CD8-positive, alpha-beta memory T cell (primary cell): ENCODE measurements at regions not wholly inside any gene's neighbourhood (a gene's known extent, or its start where the extent isn't known, plus 50 kb on each side); places are given as distances from the start of the nearest gene placed in this dataset.
"Not testable (repeated sequence)": the region's sequence is repeated elsewhere in the genome, so short reads cannot be mapped to it uniquely, and the experiment has no call there.

Source experiments
- CTCF ChIA-PET: fragments of 350-600 bp; sonication (Branson Sonifier 250); formaldehyde crosslinking; loops from one replicate; lab custom pipeline; 2021; ENCODE audit warnings: antibody characterized with exemption; lab: Charles Lee
- POLR2A ChIA-PET: fragments of 350-600 bp; sonication (Branson Sonifier 250); formaldehyde crosslinking; loops from one replicate; lab custom pipeline; 2021; ENCODE audit warnings: antibody characterized with exemption; lab: Charles Lee
- DNase-seq, 5 donors: peaks; one replicate each; pipeline versions ENCODE4 v3.0.0 to v3.0.0-alpha.2; 2020 to 2022; ENCODE audit warnings: mixed read lengths in 1 of 5
- H3K27ac ChIP-seq: one replicate; pipeline ENCODE4 v1.7.0; 2013; ENCODE audit warnings: low read depth, mild to moderate bottlenecking, low read length, moderate library complexity
- H3K27me3 ChIP-seq: 2 replicates; pipeline ENCODE4 v1.7.0; 2013; ENCODE audit warnings: low read length, mild to moderate bottlenecking; ENCODE audit not compliant: insufficient read depth, poor library complexity, severe bottlenecking
- H3K36me3 ChIP-seq: 2 replicates; pipeline ENCODE4 v1.7.0; 2013; ENCODE audit warnings: mild to moderate bottlenecking, low read length, moderate library complexity; ENCODE audit not compliant: insufficient read depth
- H3K4me1 ChIP-seq: 2 replicates; pipeline ENCODE4 v1.7.0; 2013; ENCODE audit warnings: mild to moderate bottlenecking, low read length, moderate library complexity; ENCODE audit not compliant: insufficient read depth
- H3K4me3 ChIP-seq: 2 replicates; pipeline ENCODE4 v1.7.0; 2013; ENCODE audit warnings: mild to moderate bottlenecking, low read length
- H3K9me3 ChIP-seq: 2 replicates; pipeline ENCODE4 v1.7.0; 2013; ENCODE audit warnings: mild to moderate bottlenecking, low read length
- H3K27ac Mint-ChIP-seq, 8 donors: one replicate each; pipeline ENCODE4 v1.8.0; 2020 to 2021; ENCODE audit warnings: mixed read lengths in 8 of 8, mild to moderate bottlenecking in 6 of 8, inconsistent platforms in 3 of 8, moderate library complexity in 3 of 8
- H3K27me3 Mint-ChIP-seq, 2 donors: one replicate each; pipeline ENCODE4 v1.8.0; 2020 to 2021; ENCODE audit warnings: mixed read lengths in 2 of 2, mild to moderate bottlenecking in 1 of 2, moderate library complexity in 1 of 2
- H3K36me3 Mint-ChIP-seq, 3 donors: one replicate each; pipeline ENCODE4 v1.8.0; 2020 to 2021; ENCODE audit warnings: mixed read lengths in 3 of 3, inconsistent platforms in 1 of 3, mild to moderate bottlenecking in 1 of 3
- H3K4me1 Mint-ChIP-seq, 3 donors: one replicate each; pipeline ENCODE4 v1.8.0; 2020 to 2021; ENCODE audit warnings: mixed read lengths in 3 of 3, inconsistent platforms in 1 of 3, mild to moderate bottlenecking in 1 of 3
- H3K4me3 Mint-ChIP-seq, 7 donors: one replicate each; pipeline ENCODE4 v1.8.0; 2020 to 2021; ENCODE audit warnings: mixed read lengths in 7 of 7, mild to moderate bottlenecking in 6 of 7, moderate library complexity in 4 of 7, inconsistent platforms in 2 of 7
- H3K9me3 Mint-ChIP-seq, 5 donors: one replicate each; pipeline ENCODE4 v1.8.0; 2020 to 2022; ENCODE audit warnings: mixed read lengths in 5 of 5, mild to moderate bottlenecking in 3 of 5, moderate library complexity in 2 of 5, inconsistent platforms in 1 of 5

- no peaks in the 10 kb centered on the region for H3K4me1 ChIP-seq
- ChIA-PET POLR2A (no interaction called here), CTCF (interaction anchor here (1.0 kb wide), 1 partner anchor 10 kb away, joined by 3 read pairs; no protein-coding TSS in a partner anchor)
- Mint-ChIP-seq H3K4me3 (no peak overlapping the region), H3K4me1 (peaks cover 0 to 4% (median 3%) of the 10 kb centered on the region in 3 donors), H3K9me3 (peaks cover 0 to 2% (median 0%) of the 10 kb centered on the region in 5 donors), H3K27me3 (no peaks in the 10 kb centered on the region), H3K27ac (no peak overlapping the region), H3K36me3 (peaks cover 4 to 11% (median 6%) of the 10 kb centered on the region in 3 donors)
- H3K9me3 ChIP-seq = no peaks in the 10 kb centered on the region
- H3K4me3 ChIP-seq = no peak overlapping the region
- no peaks in the 10 kb centered on the region for H3K36me3 ChIP-seq
- DNase-seq = no peak
- H3K27ac ChIP-seq = no peak overlapping the region
- no peaks in the 10 kb centered on the region for H3K27me3 ChIP-seq
Measured at GRCh38 chrX:124426288-124427169, 80.2 kb downstream of the SH2D1A start.

- H3K36me3 ChIP-seq = no peaks in the 10 kb centered on the region
- H3K36me3 Mint-ChIP-seq = peaks cover 0 to 2% (median 0%) of the 10 kb centered on the region in 3 donors
- H3K27me3 Mint-ChIP-seq = peaks cover 0 to 2% of the 10 kb centered on the region in 2 donors
- ChIA-PET CTCF (no interaction called here), POLR2A (no interaction called here)
- H3K9me3 ChIP-seq = no peaks in the 10 kb centered on the region
- H3K27ac Mint-ChIP-seq = no peak overlapping the region
- H3K4me3 ChIP-seq = no peak overlapping the region
- no peaks in the 10 kb centered on the region for H3K4me1 Mint-ChIP-seq
- no peak overlapping the region for H3K4me3 Mint-ChIP-seq
- H3K27me3 ChIP-seq = no peaks in the 10 kb centered on the region
- DNase-seq = no peak
- H3K4me1 ChIP-seq = no peaks in the 10 kb centered on the region
- no peak overlapping the region for H3K27ac ChIP-seq
- no peaks in the 10 kb centered on the region for H3K9me3 Mint-ChIP-seq
Measured at GRCh38 chrX:124433186-124433585, 86.8 kb downstream of the SH2D1A start.

- Histone ChIP-seq H3K27me3 (no peaks in the 10 kb centered on the region), H3K4me3 (no peak overlapping the region), H3K27ac (no peak overlapping the region), H3K9me3 (no peaks in the 10 kb centered on the region), H3K4me1 (no peaks in the 10 kb centered on the region), H3K36me3 (no peaks in the 10 kb centered on the region)
- no peaks in the 10 kb centered on the region for H3K9me3 Mint-ChIP-seq
- no peak overlapping the region for H3K4me3 Mint-ChIP-seq
- POLR2A ChIA-PET = no interaction called here
- H3K4me1 Mint-ChIP-seq = no peaks in the 10 kb centered on the region
- CTCF ChIA-PET = no interaction called here
- DNase-seq = no peak
- no peak overlapping the region for H3K27ac Mint-ChIP-seq
- H3K27me3 Mint-ChIP-seq = peaks cover 0 to 2% of the 10 kb centered on the region in 2 donors
- no peaks in the 10 kb centered on the region for H3K36me3 Mint-ChIP-seq
Measured at GRCh38 chrX:124435616-124436015, 89.3 kb downstream of the SH2D1A start.

GRCh38 chrX:124440695-124441094, 94.3 kb downstream of the SH2D1A start:
- Histone ChIP-seq H3K9me3 (no peaks in the 10 kb centered on the region), H3K4me3 (no peak overlapping the region), H3K4me1 (no peaks in the 10 kb centered on the region), H3K36me3 (no peaks in the 10 kb centered on the region), H3K27me3 (no peaks in the 10 kb centered on the region), H3K27ac (no peak overlapping the region)
- POLR2A ChIA-PET = no interaction called here
- CTCF ChIA-PET = no interaction called here
- Mint-ChIP-seq H3K4me1 (peaks cover 4 to 12% (median 12%) of the 10 kb centered on the region in 3 donors), H3K27me3 (peaks cover 0 to 5% of the 10 kb centered on the region in 2 donors), H3K36me3 (no peaks in the 10 kb centered on the region), H3K9me3 (no peaks in the 10 kb centered on the region), H3K4me3 (no peak overlapping the region), H3K27ac (no peak overlapping the region)
- no peak for DNase-seq

- Mint-ChIP-seq H3K27me3 (peaks cover 0 to 3% of the 10 kb centered on the region in 2 donors), H3K27ac (peak overlapping the region in 1 of 8 donors; percentile 84), H3K36me3 (no peaks in the 10 kb centered on the region), H3K4me3 (no peak overlapping the region), H3K9me3 (no peaks in the 10 kb centered on the region), H3K4me1 (peaks cover 4 to 12% (median 12%) of the 10 kb centered on the region in 3 donors)
- DNase-seq = no peak
- Histone ChIP-seq H3K9me3 (no peaks in the 10 kb centered on the region), H3K27me3 (no peaks in the 10 kb centered on the region), H3K4me1 (no peaks in the 10 kb centered on the region), H3K27ac (no peak overlapping the region), H3K36me3 (no peaks in the 10 kb centered on the region), H3K4me3 (no peak overlapping the region)
- POLR2A ChIA-PET = no interaction called here
- CTCF ChIA-PET = no interaction called here
Measured at GRCh38 chrX:124441971-124442590, 95.7 kb downstream of the SH2D1A start.

- no peak overlapping the region for H3K4me3 ChIP-seq
- no peaks in the 10 kb centered on the region for H3K27me3 ChIP-seq
- no peaks in the 10 kb centered on the region for H3K4me1 ChIP-seq
- H3K27ac ChIP-seq = no peak overlapping the region
- ChIA-PET CTCF (no interaction called here), POLR2A (no interaction called here)
- H3K4me1 Mint-ChIP-seq = no peaks in the 10 kb centered on the region
- H3K36me3 ChIP-seq = no peaks in the 10 kb centered on the region
- H3K4me3 Mint-ChIP-seq = no peak overlapping the region
- no peaks in the 10 kb centered on the region for H3K9me3 ChIP-seq
- H3K9me3 Mint-ChIP-seq = peaks cover 0 to 2% (median 0%) of the 10 kb centered on the region in 5 donors
- H3K36me3 Mint-ChIP-seq = peaks cover 0 to 1% (median 0%) of the 10 kb centered on the region in 3 donors
- no peak overlapping the region for H3K27ac Mint-ChIP-seq
- DNase-seq = no peak
- peaks cover 0 to 8% of the 10 kb centered on the region in 2 donors for H3K27me3 Mint-ChIP-seq
Measured at GRCh38 chrX:124455966-124456365, 109.6 kb downstream of the SH2D1A start.

- H3K27ac ChIP-seq, H3K27me3 ChIP-seq, H3K27ac Mint-ChIP-seq, H3K36me3 ChIP-seq, H3K4me1 Mint-ChIP-seq, H3K9me3 Mint-ChIP-seq, H3K4me1 ChIP-seq, H3K4me3 ChIP-seq, POLR2A ChIA-PET, H3K4me3 Mint-ChIP-seq, H3K9me3 ChIP-seq, CTCF ChIA-PET, DNase-seq, H3K36me3 Mint-ChIP-seq, H3K27me3 Mint-ChIP-seq: not testable (repeated sequence)
Measured at GRCh38 chrX:124459851-124460250, 113.5 kb downstream of the SH2D1A start.

- peaks cover 0 to 5% of the 10 kb centered on the region in 2 donors for H3K27me3 Mint-ChIP-seq
- H3K9me3 Mint-ChIP-seq = no peaks in the 10 kb centered on the region
- H3K27me3 ChIP-seq = no peaks in the 10 kb centered on the region
- no peaks in the 10 kb centered on the region for H3K36me3 Mint-ChIP-seq
- no peaks in the 10 kb centered on the region for H3K9me3 ChIP-seq
- no peak overlapping the region for H3K27ac Mint-ChIP-seq
- no peaks in the 10 kb centered on the region for H3K4me1 ChIP-seq
- no peak overlapping the region for H3K4me3 Mint-ChIP-seq
- no peak for DNase-seq
- POLR2A ChIA-PET = no interaction called here
- CTCF ChIA-PET = no interaction called here
- no peak overlapping the region for H3K27ac ChIP-seq
- H3K36me3 ChIP-seq = no peaks in the 10 kb centered on the region
- no peaks in the 10 kb centered on the region for H3K4me1 Mint-ChIP-seq
- no peak overlapping the region for H3K4me3 ChIP-seq
Measured at GRCh38 chrX:124462931-124463330, 116.6 kb downstream of the SH2D1A start.
